NCI-H345 treated with DMSO at 0.1 percent for 48 hours (cell line): ENCODE measurements at regions not wholly inside any gene's neighbourhood (a gene's known extent, or its start where the extent isn't known, plus 50 kb on each side); places are given as distances from the start of the nearest gene placed in this dataset.

Source experiments
- DNase-seq: peaks from one replicate; lab custom pipeline; 2025; ENCODE audit not compliant: unreplicated experiment; lab: John Stamatoyannopoulos, UW

- no peak for DNase-seq
These were observed 106.0 kb downstream of the VEGFA start for GRCh38 chr6:43875849-43876572.

GRCh38 chr6:43874814-43875590, 105.0 kb downstream of the VEGFA start:
- no peak for DNase-seq

- DNase-seq, result peak; percentile 87
These were observed 104.0 kb downstream of the VEGFA start for GRCh38 chr6:43873806-43874714.

GRCh38 chr6:43871933-43872332, 101.9 kb downstream of the VEGFA start:
- no peak for DNase-seq

- DNase-seq, result no peak
These were observed 101.3 kb downstream of the VEGFA start for GRCh38 chr6:43871284-43871683.

- DNase-seq, result no peak
These were observed 100.7 kb downstream of the VEGFA start for GRCh38 chr6:43870660-43871061.

- DNase-seq, result no peak
These were observed 100.0 kb downstream of the VEGFA start for GRCh38 chr6:43869792-43870659.

- no peak for DNase-seq
These were observed 99.2 kb downstream of the VEGFA start for GRCh38 chr6:43869079-43869710.

GRCh38 chr6:43868467-43868866, 98.5 kb downstream of the VEGFA start:
- DNase-seq, result no peak

GRCh38 chr6:43867996-43868395, 98.0 kb downstream of the VEGFA start:
- no peak for DNase-seq

GRCh38 chr6:43867246-43867645, 97.2 kb downstream of the VEGFA start:
- DNase-seq, result no peak

GRCh38 chr6:43865932-43866645, 96.1 kb downstream of the VEGFA start:
- DNase-seq, result no peak

- DNase-seq, result no peak
These were observed 95.1 kb downstream of the VEGFA start for GRCh38 chr6:43865086-43865485.

- DNase-seq, result no peak
These were observed 92.9 kb downstream of the VEGFA start for GRCh38 chr6:43862925-43863324.

GRCh38 chr6:43861212-43861894, 91.3 kb downstream of the VEGFA start:
- DNase-seq, result no peak

GRCh38 chr6:43860285-43860684, 90.3 kb downstream of the VEGFA start:
- no peak for DNase-seq

- no peak for DNase-seq
These were observed 89.2 kb downstream of the VEGFA start for GRCh38 chr6:43859213-43859612.

GRCh38 chr6:43858161-43859153, 88.4 kb downstream of the VEGFA start:
- no peak for DNase-seq
